Fibroblast of pulmonary artery (primary cell): ENCODE measurements at regions not wholly inside any gene's neighbourhood (a gene's known extent, or its start where the extent isn't known, plus 50 kb on each side); places are given as distances from the start of the nearest gene placed in this dataset.

Source experiments
- DNase-seq: peaks from one replicate; pipeline ENCODE4 v3.0.0-alpha.2; 2010; ENCODE audit warnings: low read depth
- H3K4me3 ChIP-seq: replicated peaks from 2 replicates; pipeline ENCODE4 v1.5.1; 2011; ENCODE audit warnings: low read depth, mild to moderate bottlenecking, control low read depth, low read length, moderate library complexity
- CTCF ChIP-seq: IDR thresholded peaks from 2 replicates; pipeline ENCODE4 v1.5.1; 2011; ENCODE audit warnings: mild to moderate bottlenecking, control low read depth, low read length, inconsistent platforms; ENCODE audit errors: missing control alignments

GRCh38 chr7:26609082-26609481 is 255.3 kb downstream of the SKAP2 start:
- no peak for DNase-seq
- TF ChIP-seq CTCF: no peak
- H3K4me3 ChIP-seq: no peak overlapping the region

- no peak for TF ChIP-seq CTCF
- H3K4me3 ChIP-seq: no peak overlapping the region
- no peak for DNase-seq
Measured at GRCh38 chr7:26609532-26609931, 254.9 kb downstream of the SKAP2 start.

- TF ChIP-seq CTCF: no peak
- DNase-seq: no peak
- H3K4me3 ChIP-seq: no peak overlapping the region
Measured at GRCh38 chr7:26612742-26613141, 251.6 kb downstream of the SKAP2 start.

- DNase-seq: no peak
- no peak for TF ChIP-seq CTCF
- H3K4me3 ChIP-seq: no peak overlapping the region
Measured at GRCh38 chr7:26614503-26614902, 249.9 kb downstream of the SKAP2 start.

- DNase-seq: no peak
- H3K4me3 ChIP-seq: no peak overlapping the region
- no peak for TF ChIP-seq CTCF
Measured at GRCh38 chr7:26616235-26616634, 248.2 kb downstream of the SKAP2 start.

- no peak for TF ChIP-seq CTCF
- H3K4me3 ChIP-seq: no peak overlapping the region
- no peak for DNase-seq
Measured at GRCh38 chr7:26617066-26617465, 247.3 kb downstream of the SKAP2 start.
